ENCODE measurements at regions not wholly inside any gene's neighbourhood (a gene's known extent, or its start where the extent isn't known, plus 50 kb on each side); places are given as distances from the start of the nearest gene placed in this dataset.

DNA sequence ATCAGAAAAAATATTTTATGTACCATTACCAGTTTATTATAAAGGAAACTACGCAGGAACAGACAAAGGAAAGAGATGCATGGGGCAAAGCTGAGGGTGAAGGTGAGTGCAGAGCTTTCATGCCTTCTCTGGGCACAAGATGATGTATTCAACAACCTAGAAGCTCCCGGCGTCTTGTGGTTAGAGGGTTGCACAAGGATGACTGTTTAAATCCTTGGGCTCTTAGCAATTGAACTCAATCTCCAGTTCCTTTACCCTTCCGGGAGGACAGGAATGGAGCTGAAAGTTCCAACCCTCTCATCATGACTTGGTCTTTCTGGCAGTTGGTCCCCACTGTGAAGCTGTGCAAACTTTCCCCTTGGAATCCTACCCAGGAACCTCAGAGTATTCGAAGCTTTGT, 542.0 kb downstream of the EPHA3 start:
- TF ChIP-seq ZNF274 (IDR thresholded peaks at IDR 0.05; ENCODE audit: low read depth, low read length) (no peak), SUZ12 (IDR thresholded peaks at IDR 0.05; ENCODE audit: extremely low read depth, insufficient read depth, insufficient read length) (no peak)
